ENCODE measurements at regions not wholly inside any gene's neighbourhood (a gene's known extent, or its start where the extent isn't known, plus 50 kb on each side); places are given as distances from the start of the nearest gene placed in this dataset.
"Not testable (repeated sequence)": the region's sequence is repeated elsewhere in the genome, so short reads cannot be mapped to it uniquely, and the experiment has no call there.

DNA sequence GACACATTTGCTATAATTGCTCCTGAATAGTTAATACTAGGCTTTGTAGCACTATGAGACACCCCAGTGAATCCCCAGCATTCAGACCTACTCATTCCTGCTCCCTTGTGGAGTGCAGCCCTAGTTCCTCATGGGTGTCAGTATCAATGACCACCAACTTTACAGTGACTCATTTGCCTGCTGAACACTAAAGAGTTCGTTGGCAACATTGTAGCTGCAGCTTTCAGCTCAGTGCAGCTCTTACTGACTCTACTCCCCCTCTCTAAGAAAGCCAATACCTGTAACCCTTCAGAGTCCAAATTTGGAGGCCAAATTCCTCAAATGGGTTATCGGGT lies 127.1 kb upstream of the MTPN start:
- 57 to 59% methylated on average over 2 of the region's 2 CpGs for WGBS, 2 donors
- no peaks in the 10 kb centered on the region for H3K4me1 ChIP-seq
- H3K4me3 ChIP-seq: no peak overlapping the region
- no peak for DNase-seq
- H3K27me3 ChIP-seq: no peaks in the 10 kb centered on the region
- no peak for TF ChIP-seq EP300 (IDR thresholded peaks at IDR 0.05)
- TF ChIP-seq POLR2AphosphoS5 (IDR thresholded peaks at IDR 0.05): no peak
- no peak for TF ChIP-seq POLR2A (IDR thresholded peaks at IDR 0.05)
- TF ChIP-seq, protein P1, sequence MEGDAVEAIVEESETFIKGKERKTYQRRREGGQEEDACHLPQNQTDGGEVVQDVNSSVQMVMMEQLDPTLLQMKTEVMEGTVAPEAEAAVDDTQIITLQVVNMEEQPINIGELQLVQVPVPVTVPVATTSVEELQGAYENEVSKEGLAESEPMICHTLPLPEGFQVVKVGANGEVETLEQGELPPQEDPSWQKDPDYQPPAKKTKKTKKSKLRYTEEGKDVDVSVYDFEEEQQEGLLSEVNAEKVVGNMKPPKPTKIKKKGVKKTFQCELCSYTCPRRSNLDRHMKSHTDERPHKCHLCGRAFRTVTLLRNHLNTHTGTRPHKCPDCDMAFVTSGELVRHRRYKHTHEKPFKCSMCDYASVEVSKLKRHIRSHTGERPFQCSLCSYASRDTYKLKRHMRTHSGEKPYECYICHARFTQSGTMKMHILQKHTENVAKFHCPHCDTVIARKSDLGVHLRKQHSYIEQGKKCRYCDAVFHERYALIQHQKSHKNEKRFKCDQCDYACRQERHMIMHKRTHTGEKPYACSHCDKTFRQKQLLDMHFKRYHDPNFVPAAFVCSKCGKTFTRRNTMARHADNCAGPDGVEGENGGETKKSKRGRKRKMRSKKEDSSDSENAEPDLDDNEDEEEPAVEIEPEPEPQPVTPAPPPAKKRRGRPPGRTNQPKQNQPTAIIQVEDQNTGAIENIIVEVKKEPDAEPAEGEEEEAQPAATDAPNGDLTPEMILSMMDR (IDR thresholded peaks at IDR 0.05): no peak
- H3K27ac ChIP-seq: no peak overlapping the region
- H3K9me3 ChIP-seq: no peaks in the 10 kb centered on the region
- H3K36me3 ChIP-seq: no peaks in the 10 kb centered on the region
- intact Hi-C loops (cut with DNase I): no loop called here

DNA sequence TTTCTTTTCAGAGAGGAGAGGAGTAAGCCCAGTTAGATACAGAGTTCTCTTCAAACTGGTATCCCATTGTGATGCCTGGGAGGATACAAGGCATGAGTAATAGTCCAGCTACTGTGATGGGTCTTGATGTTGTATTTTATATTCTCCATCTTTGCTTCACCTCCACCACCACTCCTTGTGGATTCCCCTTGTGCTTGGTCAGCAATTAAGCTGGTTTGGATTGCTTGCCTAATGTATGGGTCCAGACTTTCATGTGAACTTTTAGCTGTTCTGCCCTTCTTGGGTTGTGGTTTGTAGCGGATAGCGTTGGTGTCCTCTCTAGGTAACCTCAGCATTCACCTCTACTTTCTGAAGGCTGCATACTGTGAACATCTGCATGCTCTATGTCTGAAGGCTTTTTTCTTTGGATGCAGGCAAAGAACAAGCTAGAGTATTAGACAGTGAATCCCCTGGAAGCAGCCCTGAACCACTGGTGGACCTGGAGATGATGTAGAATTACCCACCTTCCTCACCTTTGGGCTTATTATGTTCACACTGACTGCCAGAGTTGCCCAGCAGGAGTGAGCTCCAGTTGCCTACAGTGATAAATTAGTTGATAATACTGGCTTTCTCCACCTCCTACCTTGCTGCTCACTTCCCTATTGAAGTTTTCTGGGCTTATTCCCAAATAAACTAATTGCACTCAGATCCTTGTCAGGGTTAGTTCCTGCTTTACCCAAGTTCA lies 126.5 kb upstream of the MTPN start:
- 69 to 97% methylated on average over 2 of the region's 2 CpGs for WGBS, 2 donors
- TF ChIP-seq POLR2A (IDR thresholded peaks at IDR 0.05): no peak
- TF ChIP-seq, protein P1 (IDR thresholded peaks at IDR 0.05): no peak
- TF ChIP-seq POLR2AphosphoS5 (IDR thresholded peaks at IDR 0.05): no peak
- TF ChIP-seq EP300 (IDR thresholded peaks at IDR 0.05): no peak
- DNase-seq: no peak
- no peaks in the 10 kb centered on the region for H3K36me3 ChIP-seq
- intact Hi-C loops (cut with DNase I): no loop called here
- H3K4me3 ChIP-seq: no peak overlapping the region
- no peaks in the 10 kb centered on the region for H3K9me3 ChIP-seq
- no peaks in the 10 kb centered on the region for H3K27me3 ChIP-seq
- H3K4me1 ChIP-seq: no peaks in the 10 kb centered on the region
- no peak overlapping the region for H3K27ac ChIP-seq

DNA sequence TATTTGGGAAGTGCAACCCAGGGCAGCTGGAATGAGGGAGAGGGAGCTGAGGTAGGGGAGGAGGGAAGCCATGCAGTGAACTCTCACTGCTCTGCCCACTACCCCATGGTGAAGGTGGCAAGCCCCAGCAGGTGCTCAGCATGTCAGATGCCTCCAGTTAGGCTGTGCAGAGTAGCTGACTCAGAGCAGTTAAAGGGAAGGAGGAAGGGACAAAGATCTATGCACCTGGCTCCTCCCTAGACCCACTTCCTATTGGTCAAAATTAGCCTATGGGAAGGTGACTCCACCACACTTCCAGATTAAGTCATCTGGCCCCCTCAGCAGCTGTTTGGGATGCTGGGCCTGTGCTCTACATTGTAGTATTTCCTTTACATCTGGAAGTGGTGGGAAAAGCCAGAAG lies 125.7 kb upstream of the MTPN start:
- intact Hi-C loops (cut with DNase I): loop anchor here (1.0 kb wide), 1 partner anchor 9 kb away; no protein-coding TSS in a partner anchor
- Histone ChIP-seq H3K36me3 (no peaks in the 10 kb centered on the region), H3K4me1 (no peaks in the 10 kb centered on the region), H3K4me3 (no peak overlapping the region), H3K9me3 (no peaks in the 10 kb centered on the region), H3K27me3 (no peaks in the 10 kb centered on the region), H3K27ac (no peak overlapping the region)
- no peak for TF ChIP-seq POLR2A (IDR thresholded peaks at IDR 0.05)
- TF ChIP-seq POLR2AphosphoS5 (IDR thresholded peaks at IDR 0.05): no peak
- DNase-seq: no peak

DNA sequence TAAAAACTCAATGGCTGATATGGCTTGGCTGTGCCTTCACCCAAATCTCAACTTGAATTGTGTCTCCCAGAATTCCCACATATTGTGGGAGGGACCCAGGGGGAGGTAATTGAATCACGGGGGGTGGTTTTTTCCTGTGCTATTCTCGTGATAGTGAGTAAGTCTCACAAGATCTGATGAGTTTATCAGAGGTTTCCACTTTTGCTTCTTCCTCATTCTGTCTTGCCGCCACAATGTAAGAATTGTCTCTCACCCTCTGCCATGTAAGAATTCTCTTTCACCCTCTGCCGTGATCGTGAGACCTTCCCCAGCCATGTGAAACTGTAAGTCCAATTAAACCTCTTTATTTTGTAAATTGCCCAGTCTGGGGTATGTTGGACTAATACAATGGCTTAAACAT lies 115.6 kb upstream of the MTPN start:
- WGBS, 2 donors: 73 to 82% methylated on average over 5 of the region's 5 CpGs
- intact Hi-C loops (cut with DNase I); H3K27me3 ChIP-seq; H3K4me1 ChIP-seq; DNase-seq; H3K9me3 ChIP-seq; H3K27ac ChIP-seq; H3K36me3 ChIP-seq; H3K4me3 ChIP-seq: not testable (repeated sequence)

DNA sequence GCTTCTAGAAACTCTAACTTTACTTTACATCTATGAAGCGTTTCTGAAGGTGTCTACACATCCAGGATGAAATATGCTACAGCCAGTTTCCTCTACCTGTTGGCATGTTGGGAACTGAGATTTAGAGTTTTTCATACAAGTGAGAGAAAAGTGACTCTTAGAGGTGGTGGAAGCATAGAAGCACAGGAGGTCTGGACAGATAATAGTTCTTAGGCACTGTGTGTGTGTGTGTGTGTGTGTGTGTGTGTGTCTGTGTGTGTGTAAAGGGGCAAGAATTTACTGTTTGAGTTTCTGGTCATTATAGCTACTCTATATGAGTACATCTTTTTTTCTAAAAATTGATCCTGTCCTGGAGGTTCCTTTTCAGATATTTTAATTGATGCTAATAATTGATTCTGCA lies 110.7 kb upstream of the MTPN start:
- no peak for DNase-seq
- intact Hi-C loops (cut with DNase I): no loop called here
- WGBS, 2 donors: 77 to 86% methylated on average over 1 of the region's 1 CpG
- Histone ChIP-seq H3K9me3 (no peaks in the 10 kb centered on the region), H3K4me3 (no peak overlapping the region), H3K36me3 (no peaks in the 10 kb centered on the region), H3K4me1 (peaks cover 0 to 14% (median 6%) of the 10 kb centered on the region in 4 donors), H3K27ac (no peak overlapping the region), H3K27me3 (no peaks in the 10 kb centered on the region)
- TF ChIP-seq POLR2AphosphoS5 (IDR thresholded peaks at IDR 0.05) (no peak), POLR2A (IDR thresholded peaks at IDR 0.05) (no peak), EP300 (IDR thresholded peaks at IDR 0.05) (no peak)
- TF ChIP-seq, protein P1 (IDR thresholded peaks at IDR 0.05): no peak

DNA sequence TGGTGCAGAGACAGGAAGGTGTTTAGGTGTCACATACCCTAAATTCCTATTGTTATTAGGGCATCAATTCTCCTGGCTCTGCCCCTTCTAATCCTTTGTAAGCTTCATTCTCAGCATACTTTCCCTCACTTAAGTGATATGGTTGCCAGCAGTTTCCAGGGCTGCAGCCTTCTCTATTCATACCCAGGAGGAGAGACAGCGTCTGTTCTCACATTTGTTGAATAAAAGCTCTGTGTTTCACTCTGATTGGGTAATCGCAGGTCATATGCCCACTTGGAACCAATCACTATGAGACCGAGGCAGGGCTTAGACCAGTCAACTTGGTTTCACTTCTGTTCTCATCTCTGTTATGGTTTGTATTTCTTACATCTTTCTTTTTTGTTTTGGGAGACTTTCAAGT lies 109.6 kb upstream of the MTPN start:
- Histone ChIP-seq H3K4me3 (peak overlapping the region; percentile 18 to 37 (median 33)), H3K27me3 (no peaks in the 10 kb centered on the region), H3K9me3 (no peaks in the 10 kb centered on the region), H3K4me1 (peaks cover 0 to 14% (median 6%) of the 10 kb centered on the region in 4 donors), H3K27ac (peak overlapping the region in 3 of 4 donors; percentile 20 to 47 (median 29)), H3K36me3 (no peaks in the 10 kb centered on the region)
- peak; percentile 74 for DNase-seq
- WGBS, 2 donors: 52 to 64% methylated on average over 3 of the region's 3 CpGs
- intact Hi-C loops (cut with DNase I): no loop called here
- TF ChIP-seq EP300 (IDR thresholded peaks at IDR 0.05) (no peak), POLR2A (IDR thresholded peaks at IDR 0.05) (no peak), POLR2AphosphoS5 (IDR thresholded peaks at IDR 0.05) (peak in 3 of 4 donors; percentile 21 to 53 (median 35))
- TF ChIP-seq, protein P1 (IDR thresholded peaks at IDR 0.05): no peak

Measured in sigmoid colon (tissue), 6 donors.